ENCODE measurements at regions not wholly inside any gene's neighbourhood (a gene's known extent, or its start where the extent isn't known, plus 50 kb on each side); places are given as distances from the start of the nearest gene placed in this dataset.
"Not testable (repeated sequence)": the region's sequence is repeated elsewhere in the genome, so short reads cannot be mapped to it uniquely, and the experiment has no call there.

DNA sequence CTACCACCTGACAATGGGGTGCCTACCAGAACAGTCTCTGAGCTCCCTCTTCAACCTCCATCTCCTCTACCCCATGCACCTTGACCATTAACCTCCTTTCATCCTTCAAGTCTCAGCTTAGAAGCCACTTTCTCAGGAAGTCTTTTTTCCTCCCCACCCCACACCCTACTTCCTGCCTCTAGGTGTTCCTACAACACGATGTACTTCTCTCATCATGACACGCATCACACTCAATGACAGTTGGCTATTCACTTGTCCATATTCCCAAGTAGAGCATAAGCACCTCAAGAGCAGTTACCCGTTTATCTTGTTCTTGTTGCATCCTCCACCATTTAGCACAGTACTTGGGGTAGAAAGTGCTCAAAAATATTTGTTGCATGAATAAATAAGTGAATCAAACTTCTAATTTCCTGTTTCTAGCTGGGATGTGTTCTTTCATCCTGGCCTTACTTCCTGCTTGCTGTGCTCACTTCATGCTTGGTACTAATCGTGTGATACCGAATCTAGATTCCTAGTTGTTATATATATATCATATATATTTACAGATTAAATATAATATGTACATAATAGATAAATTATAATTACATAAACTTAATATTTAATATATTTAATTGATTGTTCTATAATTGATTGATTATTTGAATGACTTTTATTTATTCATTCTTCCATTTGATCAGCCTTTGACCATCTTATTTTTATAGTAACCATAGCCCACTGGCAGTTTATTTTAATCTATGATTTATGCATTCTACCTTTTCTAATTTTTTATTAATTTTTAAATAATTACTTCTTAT lies 177.5 kb upstream of the TMEM45B start:
- DNase-seq: peak; percentile 24

DNA sequence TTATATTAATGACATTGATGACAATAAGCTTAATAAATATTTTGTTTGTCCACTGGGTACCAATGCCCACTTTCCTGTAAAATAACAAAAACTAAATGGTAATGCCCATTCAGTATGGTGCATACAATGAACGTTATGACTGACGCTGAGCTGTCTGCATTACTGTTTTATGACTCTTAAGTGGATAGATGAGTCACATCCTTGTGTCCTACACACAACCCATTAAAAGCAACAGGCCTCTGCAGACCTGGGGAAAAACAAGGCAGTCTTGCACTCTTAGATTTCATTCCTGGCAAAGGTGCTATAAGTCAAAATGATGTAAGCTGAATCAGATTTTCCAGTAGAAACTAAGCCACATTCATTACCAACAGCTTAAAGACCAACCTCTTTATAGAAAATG lies 176.3 kb upstream of the TMEM45B start:
- peak; percentile 94 for DNase-seq

DNA sequence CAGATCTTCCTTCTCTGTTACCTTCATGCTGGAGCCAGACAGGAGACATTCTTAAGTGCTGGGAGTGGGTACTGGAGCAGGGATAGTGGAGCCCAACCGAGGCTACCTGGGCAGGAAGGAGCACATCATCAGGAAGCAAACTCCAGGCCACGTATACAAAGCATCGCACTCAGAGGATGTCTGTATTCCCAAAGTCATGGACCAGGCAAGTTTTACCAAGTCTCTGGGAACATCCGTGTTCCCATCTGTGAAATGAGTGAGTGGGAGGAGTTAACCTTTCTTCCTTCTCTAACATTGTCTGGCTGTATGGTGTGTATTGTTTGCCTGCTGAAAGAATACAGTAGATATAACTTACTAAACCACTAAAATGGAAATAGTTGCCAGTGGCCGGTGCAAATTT lies 175.0 kb upstream of the TMEM45B start:
- no peak for DNase-seq

DNA sequence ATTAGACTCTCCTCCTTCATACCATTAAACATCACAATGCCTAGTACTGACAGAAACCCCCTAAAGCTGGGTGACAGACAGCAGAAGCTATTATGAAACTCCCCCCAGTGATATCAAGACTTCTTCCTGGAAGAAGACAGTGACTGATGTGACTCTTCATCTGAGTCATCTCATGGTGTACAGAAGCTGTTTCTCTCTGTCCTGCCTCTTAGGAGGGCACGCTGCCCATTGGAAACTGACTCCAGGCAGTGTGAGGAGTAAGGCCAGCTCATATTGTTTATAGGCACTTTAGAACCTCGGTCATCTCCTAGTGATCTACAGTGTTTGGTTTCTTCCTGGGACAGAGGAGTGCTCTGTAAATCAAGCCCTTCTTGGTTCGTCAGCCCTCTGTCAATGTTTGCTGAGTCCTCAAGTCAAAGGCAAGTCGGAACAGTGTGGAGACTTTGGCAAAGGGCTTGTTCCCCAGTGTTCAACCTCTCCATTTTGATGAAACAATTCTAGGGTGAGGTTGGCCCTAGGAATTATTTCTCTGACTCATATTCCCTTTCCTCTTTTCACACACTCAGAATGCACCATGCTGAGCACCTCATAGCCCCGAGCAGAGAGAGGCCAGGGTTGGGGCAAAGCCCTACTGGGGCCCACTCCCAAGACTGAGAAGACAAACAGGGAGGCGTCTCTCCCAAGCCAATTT lies 172.5 kb upstream of the TMEM45B start:
- peak; percentile 66 for DNase-seq

DNA sequence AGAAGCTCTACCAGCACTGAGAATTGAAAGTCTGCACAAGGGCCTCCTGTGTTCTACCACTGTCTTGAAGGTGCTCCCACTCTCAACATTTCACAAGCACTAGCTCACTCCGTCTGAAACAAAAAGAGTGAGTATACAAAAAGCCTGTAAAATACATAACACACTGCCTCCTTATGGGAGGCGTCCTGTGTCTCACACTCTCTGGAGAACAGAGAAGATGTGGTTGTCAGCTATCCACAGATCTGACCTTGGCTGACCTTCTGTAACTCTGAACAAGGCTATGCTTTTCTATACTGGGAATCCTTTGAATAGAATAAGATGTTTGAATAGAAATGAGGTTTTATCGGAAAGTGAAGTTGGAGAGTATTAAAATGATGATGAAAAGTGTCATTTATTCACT lies 171.3 kb upstream of the TMEM45B start:
- DNase-seq: no peak

DNA sequence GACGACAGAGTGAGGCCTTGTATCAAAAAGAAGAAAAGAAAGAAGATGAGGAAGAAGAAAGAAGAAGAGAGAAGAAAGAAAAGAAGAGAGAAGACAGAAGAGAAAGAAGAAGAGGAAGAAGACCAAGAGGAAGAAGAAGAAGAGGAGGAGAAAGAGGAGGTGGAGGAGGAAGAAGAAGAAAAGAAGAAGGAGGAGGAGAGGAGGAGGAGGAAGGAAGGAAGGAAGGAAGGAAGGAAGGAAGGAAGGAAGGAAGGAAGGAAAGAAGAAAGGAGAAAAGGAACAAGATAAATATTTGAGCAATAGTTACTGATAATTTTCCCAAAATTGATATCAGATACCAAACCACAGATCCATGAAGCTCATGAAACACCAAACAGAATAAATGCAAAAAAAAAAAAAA lies 169.7 kb upstream of the TMEM45B start:
- DNase-seq: no peak

DNA sequence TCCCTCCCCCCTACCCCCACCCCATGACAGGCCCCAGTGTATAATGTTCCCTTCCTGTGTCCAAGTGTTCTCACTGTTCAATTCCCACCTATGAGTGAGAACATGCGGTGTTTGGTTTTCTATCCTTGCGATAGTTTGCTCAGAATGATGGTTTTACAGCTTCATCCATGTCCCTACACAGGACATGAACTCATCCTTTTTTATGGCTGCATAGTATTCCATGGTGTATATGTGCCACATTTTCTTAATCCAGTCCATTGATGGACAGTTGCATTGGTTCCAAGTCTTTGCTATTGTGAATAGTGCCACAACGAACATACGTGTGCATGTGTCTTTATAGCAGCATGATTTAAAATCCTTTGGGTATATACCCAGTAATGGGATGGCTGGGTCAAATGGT lies 165.6 kb upstream of the TMEM45B start:
- not testable (repeated sequence) for DNase-seq

DNA sequence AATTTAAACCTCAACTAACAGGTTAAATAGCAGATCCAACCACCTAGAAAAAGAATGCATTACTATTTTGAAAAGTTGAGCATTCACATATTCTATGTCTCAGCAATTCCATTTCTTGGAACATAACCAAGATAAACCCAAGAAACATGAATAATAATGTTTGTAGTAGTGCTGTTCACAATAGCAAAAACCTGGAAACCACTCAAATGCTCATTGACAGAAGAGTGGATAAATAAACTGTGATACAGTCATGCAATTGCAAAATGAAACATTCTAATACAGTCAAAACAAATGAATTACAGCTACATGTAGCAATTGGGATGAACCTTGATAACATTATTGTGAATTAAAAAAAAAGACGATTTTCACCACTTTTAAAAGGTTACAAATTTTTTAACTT lies 162.8 kb upstream of the TMEM45B start:
- peak; percentile 47 for DNase-seq

DNA sequence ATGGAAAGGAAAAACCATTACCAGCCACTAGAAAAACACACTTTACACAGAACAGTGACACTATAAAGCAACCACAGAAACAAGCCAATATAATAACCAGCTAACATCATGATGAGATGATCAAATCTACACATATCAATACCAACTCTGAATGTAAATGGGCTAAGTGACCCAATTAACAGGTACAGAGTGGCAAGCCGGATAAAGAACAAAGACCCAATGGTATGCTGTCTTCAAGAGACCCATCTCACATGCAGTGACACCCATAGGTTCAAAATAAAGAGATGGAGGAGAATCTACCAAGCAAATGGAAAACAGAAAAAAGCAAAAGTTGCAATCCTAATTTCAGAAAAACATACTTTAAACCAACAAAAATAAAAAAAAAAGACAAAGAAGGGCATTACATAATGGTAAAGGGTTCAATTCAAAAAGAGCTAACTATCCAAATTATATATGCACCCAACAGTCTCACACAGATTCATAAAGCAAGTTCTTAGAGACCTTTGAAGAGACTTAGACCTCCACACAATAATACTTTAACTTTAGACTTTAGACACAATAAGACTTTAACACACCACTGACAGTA lies 160.3 kb upstream of the TMEM45B start:
- no peak for DNase-seq

DNA sequence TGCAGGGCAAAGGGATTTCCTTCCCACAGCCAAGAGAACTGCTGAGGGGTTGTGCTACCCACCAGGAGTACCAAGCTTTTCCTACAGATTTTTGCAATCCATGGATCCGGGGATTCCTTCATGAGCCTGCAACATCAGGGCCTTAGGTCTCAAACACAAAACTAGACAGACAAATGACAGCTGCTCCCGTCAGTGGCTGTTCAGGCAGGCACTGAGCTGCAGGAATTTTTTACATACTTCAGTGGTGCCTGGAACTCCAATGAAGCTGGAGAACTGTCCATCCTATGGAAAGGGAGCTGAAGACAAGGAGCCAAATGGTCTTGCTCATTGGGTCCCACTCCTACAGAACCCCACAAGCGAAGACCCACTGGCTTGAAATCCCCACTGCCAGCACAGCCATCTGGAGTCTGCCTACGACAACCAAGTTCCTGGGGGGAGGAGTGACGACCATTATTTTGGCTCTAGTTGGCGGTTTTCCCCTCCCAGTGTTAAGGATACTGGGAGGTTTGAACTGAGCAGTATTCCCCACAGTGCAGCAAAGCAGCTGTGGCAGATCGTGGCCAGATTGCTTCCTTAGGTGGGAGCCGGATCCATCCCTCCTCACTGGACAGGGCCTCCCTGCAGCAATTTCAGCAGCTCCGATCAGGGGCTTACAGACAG lies 157.7 kb upstream of the TMEM45B start:
- no peak for DNase-seq

DNA sequence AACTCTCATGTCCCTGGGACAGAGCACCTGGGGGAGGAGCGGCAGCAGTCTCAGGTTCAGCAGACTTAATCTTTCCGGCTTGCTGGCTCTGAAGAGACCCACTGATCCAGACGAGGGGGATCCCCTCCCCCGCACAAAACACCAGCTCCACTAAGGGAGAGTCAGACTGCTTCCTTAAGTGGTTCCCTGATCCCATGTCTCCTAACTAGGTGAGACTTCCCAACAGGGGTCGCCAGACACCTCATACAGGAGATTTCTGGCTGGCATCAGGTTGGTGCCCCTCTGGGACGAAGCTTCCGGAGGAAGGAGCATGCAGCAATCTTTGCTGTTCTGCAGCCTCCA lies 157.2 kb upstream of the TMEM45B start:
- DNase-seq: no peak

DNA sequence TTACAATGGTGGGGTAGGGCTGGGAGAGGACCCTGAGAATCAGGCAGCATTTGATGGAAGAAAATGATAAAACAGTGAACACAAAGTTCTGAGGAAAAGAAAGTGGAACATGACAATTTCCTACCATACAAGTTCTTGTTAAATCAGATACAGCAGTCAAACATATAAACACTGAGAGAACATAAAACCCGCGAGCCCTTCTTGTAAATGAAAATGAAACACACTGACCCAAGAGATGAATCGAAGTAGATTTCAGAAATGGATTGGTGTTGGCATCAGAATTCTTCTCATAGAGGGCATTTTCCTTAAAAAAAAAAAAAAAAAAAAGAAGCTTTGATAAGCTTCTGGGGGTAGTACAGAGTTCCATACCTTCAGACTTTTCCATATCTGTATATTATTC lies 134.7 kb upstream of the TMEM45B start:
- no peak for DNase-seq

DNA sequence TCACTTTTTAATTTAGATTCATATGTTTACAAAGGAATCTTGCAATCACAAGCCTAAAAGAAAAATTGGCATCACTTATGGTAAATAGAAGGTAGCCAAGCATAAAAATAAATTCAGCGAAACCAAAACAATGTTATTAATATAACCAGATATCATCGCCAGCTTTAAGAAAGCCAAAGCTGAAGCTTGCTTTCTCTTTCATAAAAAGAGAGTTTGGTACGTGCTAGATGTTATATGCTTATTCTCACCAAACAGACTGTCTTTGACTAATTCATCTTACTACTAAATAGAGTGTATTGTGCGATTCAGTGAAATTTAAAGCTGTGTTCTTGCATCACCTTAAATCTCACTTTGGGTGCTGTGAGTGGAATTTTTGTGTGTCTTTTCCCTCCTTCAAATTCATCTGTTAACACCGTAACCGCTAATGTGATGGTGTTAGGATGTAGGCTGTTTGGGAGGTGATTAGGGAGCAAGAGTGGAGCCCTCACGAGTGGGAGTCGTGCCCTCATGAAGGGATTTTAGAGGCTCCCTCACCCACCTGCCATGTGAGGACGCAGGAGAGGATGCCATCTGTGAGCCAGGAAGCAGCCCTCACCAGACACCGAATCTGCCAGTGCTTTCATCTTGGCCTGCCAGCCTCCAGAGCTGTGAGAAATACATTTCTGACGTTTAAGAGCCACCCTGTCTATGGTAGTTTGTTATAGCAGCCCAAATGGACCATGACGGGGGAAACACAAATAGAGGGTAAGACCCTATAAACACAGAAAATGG lies 134.1 kb upstream of the TMEM45B start:
- DNase-seq: no peak

DNA sequence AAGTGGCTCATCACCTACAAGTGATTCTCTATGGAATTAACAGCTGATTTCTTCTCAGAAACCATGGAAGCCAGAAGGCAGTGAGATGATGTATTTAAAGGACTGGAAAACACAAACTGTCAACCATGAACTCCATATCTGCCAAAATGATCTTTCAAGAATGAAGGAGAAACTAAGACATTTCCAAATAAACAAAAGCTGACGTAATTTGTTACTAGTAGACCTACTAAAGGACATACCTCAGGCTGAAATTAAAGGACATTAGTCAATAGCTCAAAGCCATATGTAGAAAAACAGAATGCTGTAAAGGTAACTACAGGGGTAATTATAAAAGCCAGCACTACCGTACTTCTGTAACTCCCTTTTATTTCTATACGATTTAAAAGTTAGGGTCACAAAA lies 129.4 kb upstream of the TMEM45B start:
- no peak for DNase-seq

DNA sequence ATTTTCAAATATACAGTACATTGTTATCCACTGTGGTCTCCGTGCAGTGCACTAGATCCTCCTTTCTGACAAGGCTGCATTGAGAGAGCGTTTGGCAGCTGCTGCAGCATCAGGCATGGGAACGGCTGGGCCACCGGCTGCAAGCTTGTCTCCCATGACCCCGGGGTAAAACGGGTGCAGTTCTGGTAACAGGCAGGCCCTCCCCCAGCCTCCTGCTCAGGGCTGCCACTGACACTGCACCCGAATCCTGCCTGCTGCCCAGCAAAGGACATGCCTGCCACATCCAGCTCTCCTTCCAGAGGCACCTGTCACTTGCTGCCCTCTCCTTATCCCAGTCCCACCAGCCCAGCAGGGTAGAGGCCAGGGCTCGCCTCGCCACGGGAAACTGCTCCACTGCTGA lies 124.5 kb upstream of the TMEM45B start:
- DNase-seq: no peak

DNA sequence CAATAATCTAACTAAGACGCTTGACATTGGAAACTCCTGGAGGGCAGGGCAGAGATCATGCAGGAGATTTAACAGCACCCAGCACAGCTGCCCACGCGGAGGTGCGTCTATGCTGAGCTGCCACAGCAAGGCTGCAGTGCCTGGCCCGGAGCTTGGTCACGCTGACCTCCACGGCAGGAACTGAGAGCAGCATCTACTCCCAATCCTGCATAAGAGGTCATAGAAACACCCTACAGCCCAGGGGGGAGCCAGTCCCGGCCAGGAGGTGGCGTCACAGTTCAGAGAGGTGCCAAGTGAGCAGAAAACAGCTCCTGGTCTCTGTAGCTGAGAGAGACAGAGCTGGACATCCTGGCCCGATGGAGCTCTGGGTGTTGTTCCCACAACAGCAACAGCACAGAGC lies 121.1 kb upstream of the TMEM45B start:
- no peak for DNase-seq

DNA sequence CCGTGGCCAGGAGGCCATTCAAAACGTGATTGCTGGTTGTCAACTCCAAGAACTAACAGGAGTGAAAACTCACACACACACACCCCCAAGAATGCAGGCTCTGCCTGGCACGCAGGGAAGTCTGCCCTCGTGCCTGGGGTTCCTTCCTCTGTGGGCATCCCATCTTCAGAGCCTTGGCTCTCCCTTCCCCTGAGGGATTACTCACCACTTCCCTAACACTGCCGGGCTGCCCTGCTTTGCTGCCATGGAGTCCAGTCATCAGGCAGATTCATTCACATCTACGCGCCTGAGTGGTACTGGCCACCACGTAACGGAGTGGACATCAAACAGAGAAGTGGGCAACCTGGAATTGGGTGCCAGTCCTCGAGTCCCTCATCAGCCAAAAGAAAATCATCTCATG lies 120.7 kb upstream of the TMEM45B start:
- DNase-seq: peak; percentile 1

DNA sequence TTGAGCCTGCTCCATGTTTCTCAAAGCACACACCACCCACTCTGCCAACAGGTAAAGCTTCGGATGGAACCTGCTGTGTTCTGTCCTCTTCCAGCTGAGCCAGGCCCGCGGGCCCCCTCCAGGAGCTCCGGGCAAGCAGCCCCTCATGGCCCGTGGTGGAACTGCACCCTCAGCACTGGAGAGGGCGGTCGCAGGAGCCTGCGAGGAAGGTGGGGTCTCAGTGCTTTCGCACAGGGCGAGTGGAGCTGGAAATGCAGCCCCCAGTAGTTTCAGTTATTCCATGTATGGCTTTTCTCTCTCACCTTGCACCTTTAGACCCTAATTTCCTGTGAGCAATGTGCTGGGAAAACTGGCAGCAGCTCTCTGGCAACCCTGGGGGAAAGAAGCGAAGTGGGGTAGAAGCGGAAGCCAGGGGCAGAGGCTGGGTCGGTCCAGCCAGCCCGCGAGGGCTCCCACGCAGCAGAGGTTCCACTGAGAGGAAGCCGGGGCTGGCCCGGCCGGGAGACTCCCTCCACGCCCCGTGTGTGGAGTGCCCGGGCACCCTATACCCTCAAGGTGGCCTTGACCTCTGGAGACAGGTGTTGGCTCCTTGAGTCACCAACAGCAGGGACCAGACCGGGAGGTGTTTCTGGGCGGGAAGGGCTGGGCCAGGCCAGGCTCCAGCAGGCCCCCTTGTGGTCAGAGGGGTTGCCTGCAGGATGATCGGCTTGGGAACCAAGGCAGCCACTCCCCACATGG lies 119.9 kb upstream of the TMEM45B start:
- DNase-seq: peak; percentile 27

DNA sequence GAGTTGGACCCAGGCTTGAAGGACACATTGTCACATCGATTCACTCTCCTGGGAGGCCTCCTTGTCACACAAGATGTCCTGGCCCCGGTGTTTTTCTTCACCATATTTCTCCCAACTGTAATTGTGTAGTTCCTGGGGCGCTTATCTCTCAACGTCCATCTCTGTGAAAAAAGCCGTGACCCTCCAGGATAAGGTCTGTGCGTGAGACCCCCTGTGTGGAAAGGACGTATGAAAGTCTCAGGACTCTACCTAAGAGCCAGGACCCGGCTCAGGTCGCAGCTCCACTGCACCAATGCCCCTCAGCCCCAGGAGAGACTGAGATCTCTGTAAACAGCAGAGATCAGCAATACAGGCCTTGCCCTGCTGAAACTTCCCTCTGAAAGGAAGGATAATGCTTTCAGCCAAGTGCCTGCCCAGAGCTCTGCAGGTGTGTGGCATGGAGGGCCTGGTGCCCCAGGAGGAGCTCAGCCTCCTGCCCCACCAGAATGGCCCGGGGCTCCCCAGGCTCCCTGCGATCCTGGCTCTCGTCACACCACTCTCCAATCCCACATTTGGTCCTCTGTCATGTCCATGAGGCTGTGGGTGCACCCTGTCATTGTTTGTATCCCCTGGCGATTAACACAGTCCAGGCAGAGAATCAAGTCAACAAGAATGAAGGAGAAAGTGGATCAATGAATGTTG lies 119.2 kb upstream of the TMEM45B start:
- DNase-seq: no peak

DNA sequence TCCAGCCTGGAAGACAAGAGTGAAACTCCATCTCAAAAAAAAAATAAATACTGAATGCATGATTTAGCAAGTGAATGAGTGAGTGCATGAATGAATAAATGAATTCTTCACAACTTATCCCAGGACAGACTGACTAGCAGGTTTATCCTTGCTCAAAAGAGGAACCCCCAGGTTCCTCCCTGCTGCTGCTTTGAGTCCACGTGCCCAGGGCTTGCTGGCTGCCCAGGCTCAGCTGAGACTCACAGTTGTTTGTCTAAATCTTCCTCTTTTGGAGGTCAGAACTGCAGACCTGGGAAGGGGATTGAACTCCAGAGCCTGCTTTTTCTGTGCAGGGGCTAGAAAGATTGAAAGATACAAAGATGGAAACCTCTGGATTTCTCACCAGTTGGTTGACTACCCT lies 117.4 kb upstream of the TMEM45B start:
- DNase-seq: no peak

DNA sequence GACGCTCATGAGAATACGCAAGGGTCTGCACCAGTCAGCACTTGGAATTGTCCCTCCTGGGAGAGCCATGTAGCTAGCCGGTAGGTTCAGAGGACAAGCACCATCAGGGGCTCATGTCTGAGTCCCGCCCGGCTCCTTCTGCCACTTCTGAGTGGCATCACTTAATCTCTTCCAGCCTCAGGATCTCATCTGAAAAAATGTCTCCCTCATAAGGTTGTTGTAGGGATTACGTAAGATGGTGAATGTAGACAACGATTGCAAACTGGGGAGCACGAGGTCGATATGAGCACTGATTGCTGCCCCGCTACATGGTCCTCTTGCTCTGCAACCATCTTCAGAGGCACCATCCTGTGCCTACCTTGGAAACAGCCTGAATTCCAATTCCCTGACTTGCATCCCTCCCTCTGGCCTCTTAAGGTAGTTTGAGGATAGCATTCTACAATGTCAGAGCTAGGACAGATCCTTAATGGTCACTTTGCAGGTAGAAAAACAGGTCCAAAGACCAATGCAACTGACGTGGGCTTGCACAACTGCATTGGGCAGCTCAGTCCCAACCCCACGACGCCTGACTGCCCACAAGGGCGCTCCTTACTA lies 115.8 kb upstream of the TMEM45B start:
- DNase-seq: no peak
